AG10803 (cell line): ENCODE measurements at regions not wholly inside any gene's neighbourhood (a gene's known extent, or its start where the extent isn't known, plus 50 kb on each side); places are given as distances from the start of the nearest gene placed in this dataset.

Source experiments
- DNase-seq: peaks from one replicate; pipeline ENCODE4 v3.0.0; 2010; ENCODE audit warnings: low read depth
- H3K4me3 ChIP-seq: 2 replicates; pipeline ENCODE4 v1.5.1; 2011; ENCODE audit warnings: mild to moderate bottlenecking, low read length, control low read depth
- CTCF ChIP-seq: conservative IDR thresholded peaks from 2 replicates; pipeline ENCODE4 v1.5.1; 2011; ENCODE audit warnings: mild to moderate bottlenecking, low read length, control low read depth, inconsistent platforms

DNA sequence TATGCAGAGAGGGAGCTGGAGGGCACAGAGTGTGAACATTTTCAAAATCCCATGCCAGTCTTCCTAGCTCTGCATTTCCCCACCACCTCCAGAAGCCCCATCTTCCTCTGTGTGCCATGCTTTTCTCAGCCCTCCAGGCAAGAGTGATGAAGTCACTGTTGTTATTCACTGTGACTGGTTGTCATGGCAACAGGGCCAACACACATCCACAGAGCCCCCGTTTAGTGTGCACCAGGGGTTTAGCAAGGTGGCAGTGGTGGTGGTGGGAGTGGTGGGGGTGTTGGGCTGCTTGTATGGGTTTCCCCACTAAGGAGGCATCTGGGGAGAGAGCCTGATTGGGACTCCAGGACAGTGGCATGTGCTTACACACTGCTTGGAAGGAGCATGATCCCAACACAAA, 309.9 kb upstream of the ASIC2 start:
- H3K4me3 ChIP-seq: no peak overlapping the region
- no peak for DNase-seq
- no peak for TF ChIP-seq CTCF

DNA sequence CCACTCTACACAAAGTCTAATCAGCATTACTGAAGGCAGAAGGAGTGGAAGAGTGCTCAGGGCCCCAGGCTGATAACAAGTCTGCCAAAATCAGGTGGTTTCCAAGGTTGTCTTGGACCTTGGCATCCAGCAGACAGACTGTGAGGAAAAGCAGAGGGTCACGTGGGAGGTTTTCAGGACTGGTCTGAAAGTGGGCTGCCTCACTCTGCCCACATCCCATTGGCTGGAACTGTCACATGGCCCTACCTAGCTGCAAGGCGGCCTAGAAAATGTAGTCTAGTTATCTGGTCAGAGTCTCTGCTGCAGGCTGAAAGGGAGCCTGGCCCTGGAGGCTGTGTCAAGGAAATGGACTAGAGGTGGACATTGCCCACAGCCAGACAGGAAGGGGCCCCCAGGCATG, 310.7 kb upstream of the ASIC2 start:
- no peak overlapping the region for H3K4me3 ChIP-seq
- DNase-seq: no peak
- no peak for TF ChIP-seq CTCF

GRCh38 chr17:33611532-33611931, 318.4 kb upstream of the ASIC2 start:
- no peak overlapping the region for H3K4me3 ChIP-seq
- no peak for TF ChIP-seq CTCF
- no peak for DNase-seq

- no peak for TF ChIP-seq CTCF
- no peak overlapping the region for H3K4me3 ChIP-seq
- DNase-seq: no peak
Measured at GRCh38 chr17:33615861-33616260, 322.8 kb upstream of the ASIC2 start.

DNA sequence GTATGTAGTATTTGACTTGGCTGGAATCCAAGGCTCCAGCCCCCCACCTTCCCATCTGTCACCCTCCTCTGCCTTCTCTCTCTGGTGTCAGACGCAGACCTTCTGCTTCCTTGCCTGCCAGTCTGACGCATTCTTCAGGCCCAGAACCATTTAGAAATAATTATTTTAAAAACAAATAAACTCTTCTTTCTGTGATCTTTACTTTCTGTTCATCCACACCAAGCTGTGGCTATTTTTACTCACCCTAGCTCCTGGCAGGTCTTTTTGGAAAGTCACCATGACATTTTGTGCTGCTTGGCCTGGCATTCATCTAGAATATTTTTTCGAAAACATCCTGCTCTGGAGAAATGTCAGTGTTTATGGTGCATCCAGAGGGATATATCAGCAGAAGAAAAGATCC, 330.7 kb upstream of the ASIC2 start:
- H3K4me3 ChIP-seq: no peak overlapping the region
- TF ChIP-seq CTCF: no peak
- no peak for DNase-seq

DNA sequence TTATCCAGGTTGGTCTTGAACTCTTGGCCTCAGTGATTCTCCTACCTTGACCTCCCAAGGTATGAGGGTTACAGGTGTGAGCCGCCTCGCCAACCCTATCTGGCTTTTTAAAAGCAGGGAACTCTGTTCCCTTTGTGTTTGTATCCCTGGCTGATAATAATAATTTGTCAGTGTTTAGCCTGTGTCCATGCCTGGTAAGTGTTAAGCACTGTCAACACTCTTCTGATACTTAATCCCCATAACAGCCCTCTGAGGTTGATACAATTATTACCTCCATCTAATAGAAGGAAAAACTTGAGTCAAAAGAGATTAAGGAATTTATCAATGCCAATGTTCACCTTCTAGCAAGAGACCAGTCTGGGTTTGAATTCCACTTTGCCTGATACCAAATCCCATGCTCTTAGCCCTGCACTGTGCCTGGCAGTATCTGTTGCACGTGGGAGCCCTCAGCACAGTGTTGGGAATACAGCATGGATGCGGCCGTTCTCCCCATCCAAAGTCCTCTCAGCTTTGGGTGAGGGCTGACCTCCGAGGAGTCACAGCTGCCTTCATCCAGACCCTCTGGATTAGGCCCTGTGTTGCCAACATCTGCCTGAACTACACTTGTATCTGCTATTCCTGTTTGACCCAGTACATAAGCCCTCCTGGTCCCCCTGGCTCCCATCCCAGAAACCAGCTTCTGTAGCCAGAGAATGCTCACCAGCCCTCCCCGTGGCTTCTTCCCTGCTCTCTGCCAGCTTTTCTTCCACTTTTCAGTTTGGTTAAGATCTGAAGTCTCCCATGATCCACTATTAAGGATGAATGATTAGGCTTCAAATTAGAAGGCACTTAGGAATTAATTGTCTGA, 335.6 kb upstream of the ASIC2 start:
- TF ChIP-seq CTCF: no peak
- no peak overlapping the region for H3K4me3 ChIP-seq
- no peak for DNase-seq

- TF ChIP-seq CTCF: no peak
- H3K4me3 ChIP-seq: no peak overlapping the region
- no peak for DNase-seq
Measured at GRCh38 chr17:33633446-33633845, 340.4 kb upstream of the ASIC2 start.
